Hepatocyte (in vitro differentiated cells): ENCODE measurements at regions not wholly inside any gene's neighbourhood (a gene's known extent, or its start where the extent isn't known, plus 50 kb on each side); places are given as distances from the start of the nearest gene placed in this dataset.

ENCODE experiments used
- DNase-seq: peaks from one replicate; pipeline ENCODE4 v3.0.0-alpha.2; 2016; ENCODE audit warnings: low spot score
- H2AFZ ChIP-seq: fragments of 200-600 bp; sonication (generic); 2 replicates; pipeline ENCODE4 v1.6.0; 2016; ENCODE audit warnings: antibody characterized with exemption, mild to moderate bottlenecking
- H3K27ac ChIP-seq: fragments of 200-600 bp; sonication (generic); 2 replicates; pipeline ENCODE4 v1.5.1; 2016; ENCODE audit warnings: mild to moderate bottlenecking
- H3K27me3 ChIP-seq: fragments of 200-600 bp; sonication (generic); 2 replicates; pipeline ENCODE4 v1.6.1; 2016
- H3K36me3 ChIP-seq: fragments of 200-600 bp; sonication (generic); replicated peaks from 2 replicates; pipeline ENCODE4 v1.5.1; 2016; ENCODE audit warnings: low read depth; ENCODE audit not compliant: insufficient read depth
- H3K4me1 ChIP-seq: fragments of 200-600 bp; sonication (generic); 2 replicates; pipeline ENCODE4 v1.5.1; 2016; ENCODE audit warnings: mild to moderate bottlenecking, moderate library complexity; ENCODE audit not compliant: insufficient read depth
- H3K4me2 ChIP-seq: fragments of 200-600 bp; sonication (generic); 2 replicates; pipeline ENCODE4 v1.6.0; 2016
- H3K4me3 ChIP-seq: fragments of 200-600 bp; sonication (generic); 2 replicates; pipeline ENCODE4 v1.5.1; 2016; ENCODE audit warnings: mild to moderate bottlenecking
- H3K79me2 ChIP-seq: fragments of 200-600 bp; sonication (generic); 2 replicates; pipeline ENCODE4 v1.6.0; 2017; ENCODE audit warnings: mild to moderate bottlenecking
- H3K9me2 ChIP-seq: fragments of 200-600 bp; sonication (generic); replicated peaks from 2 replicates; pipeline ENCODE4 v1.6.0; 2017; ENCODE audit warnings: mild to moderate bottlenecking; ENCODE audit not compliant: insufficient read depth
- H3K9me3 ChIP-seq: fragments of 200-600 bp; sonication (generic); 2 replicates; pipeline ENCODE4 v1.5.1; 2016; ENCODE audit warnings: low read depth, mild to moderate bottlenecking
- H4K20me1 ChIP-seq: fragments of 200-600 bp; sonication (generic); 2 replicates; pipeline ENCODE4 v1.6.0; 2016; ENCODE audit warnings: mild to moderate bottlenecking; ENCODE audit not compliant: insufficient read depth, poor library complexity, severe bottlenecking
- EZH2 ChIP-seq: fragments of 200-600 bp; sonication (generic); IDR thresholded peaks from 2 replicates; pipeline ENCODE4 v1.6.1; 2016; ENCODE audit warnings: antibody characterized with exemption, mild to moderate bottlenecking, borderline replicate concordance
- EZH2phosphoT487 ChIP-seq: fragments of 200-600 bp; sonication (generic); IDR thresholded peaks from one replicate; pipeline ENCODE4 v1.6.1; 2018; ENCODE audit warnings: antibody characterized with exemption, mild to moderate bottlenecking, low read depth, moderate library complexity; ENCODE audit not compliant: unreplicated experiment, severe bottlenecking
- WGBS: methylation state at CpG from one replicate; pipeline ENCODE4 v1.1.6; 2016; ENCODE audit warnings: low lambda C conversion rate; ENCODE audit errors: missing lambda C conversion rate; 5-methylcytosine and 5-hydroxymethylcytosine counted together
- TF ChIP-seq, protein P1 (sequence below): fragments of 200-600 bp; sonication (generic); IDR thresholded peaks from 2 replicates; pipeline ENCODE4 v1.5.1; 2016; ENCODE audit warnings: antibody characterized with exemption, mild to moderate bottlenecking; ENCODE audit not compliant: poor library complexity

DNA sequence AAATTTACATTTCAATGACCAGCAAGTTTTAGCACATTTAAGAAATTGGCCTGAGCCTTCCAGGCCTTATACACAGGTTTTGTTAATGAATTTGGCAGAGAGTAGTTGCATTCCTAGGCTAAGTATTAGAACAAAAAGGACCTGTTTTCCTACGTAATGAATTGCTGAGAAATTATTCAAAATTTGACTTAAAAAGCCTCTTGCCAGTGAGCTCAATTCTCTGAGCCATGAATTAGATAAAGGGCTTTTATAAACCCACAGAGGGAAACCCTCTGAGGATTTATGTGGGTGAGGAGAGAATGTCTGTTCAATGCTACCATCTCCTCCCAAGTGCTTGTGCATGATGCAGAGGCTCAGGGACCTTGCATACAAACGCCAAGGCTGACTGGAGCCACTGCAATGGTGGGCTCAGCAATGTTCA is 94.5 kb upstream of the PELI2 start:
- Histone ChIP-seq H3K9me3 (no peaks in the 10 kb centered on the region), H3K9me2 (no peaks in the 10 kb centered on the region), H3K79me2 (no peaks in the 10 kb centered on the region), H3K27ac (no peak overlapping the region), H2AFZ (no peak overlapping the region), H3K27me3 (no peaks in the 10 kb centered on the region), H3K36me3 (no peaks in the 10 kb centered on the region), H4K20me1 (no peaks in the 10 kb centered on the region), H3K4me2 (no peak overlapping the region), H3K4me1 (no peaks in the 10 kb centered on the region), H3K4me3 (no peak overlapping the region)
- no peak for DNase-seq
- TF ChIP-seq, protein P1, sequence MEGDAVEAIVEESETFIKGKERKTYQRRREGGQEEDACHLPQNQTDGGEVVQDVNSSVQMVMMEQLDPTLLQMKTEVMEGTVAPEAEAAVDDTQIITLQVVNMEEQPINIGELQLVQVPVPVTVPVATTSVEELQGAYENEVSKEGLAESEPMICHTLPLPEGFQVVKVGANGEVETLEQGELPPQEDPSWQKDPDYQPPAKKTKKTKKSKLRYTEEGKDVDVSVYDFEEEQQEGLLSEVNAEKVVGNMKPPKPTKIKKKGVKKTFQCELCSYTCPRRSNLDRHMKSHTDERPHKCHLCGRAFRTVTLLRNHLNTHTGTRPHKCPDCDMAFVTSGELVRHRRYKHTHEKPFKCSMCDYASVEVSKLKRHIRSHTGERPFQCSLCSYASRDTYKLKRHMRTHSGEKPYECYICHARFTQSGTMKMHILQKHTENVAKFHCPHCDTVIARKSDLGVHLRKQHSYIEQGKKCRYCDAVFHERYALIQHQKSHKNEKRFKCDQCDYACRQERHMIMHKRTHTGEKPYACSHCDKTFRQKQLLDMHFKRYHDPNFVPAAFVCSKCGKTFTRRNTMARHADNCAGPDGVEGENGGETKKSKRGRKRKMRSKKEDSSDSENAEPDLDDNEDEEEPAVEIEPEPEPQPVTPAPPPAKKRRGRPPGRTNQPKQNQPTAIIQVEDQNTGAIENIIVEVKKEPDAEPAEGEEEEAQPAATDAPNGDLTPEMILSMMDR: no peak
- no peak for TF ChIP-seq EZH2
- no peak for TF ChIP-seq EZH2phosphoT487
- WGBS: 73% methylated on average over 2 of the region's 2 CpGs

GRCh38 chr14:56025191-56025590 is 93.0 kb upstream of the PELI2 start:
- no peaks in the 10 kb centered on the region for H3K36me3 ChIP-seq
- TF ChIP-seq, protein P1: no peak
- TF ChIP-seq EZH2 (no peak), EZH2phosphoT487 (no peak)
- no peak for DNase-seq
- no peaks in the 10 kb centered on the region for H3K4me1 ChIP-seq
- H4K20me1 ChIP-seq: no peaks in the 10 kb centered on the region
- H3K79me2 ChIP-seq: no peaks in the 10 kb centered on the region
- H3K4me3 ChIP-seq: no peak overlapping the region
- no peak overlapping the region for H2AFZ ChIP-seq
- no peak overlapping the region for H3K4me2 ChIP-seq
- 71% methylated on average over 3 of the region's 3 CpGs for WGBS
- no peaks in the 10 kb centered on the region for H3K9me2 ChIP-seq
- no peak overlapping the region for H3K27ac ChIP-seq
- no peaks in the 10 kb centered on the region for H3K9me3 ChIP-seq
- no peaks in the 10 kb centered on the region for H3K27me3 ChIP-seq

DNA sequence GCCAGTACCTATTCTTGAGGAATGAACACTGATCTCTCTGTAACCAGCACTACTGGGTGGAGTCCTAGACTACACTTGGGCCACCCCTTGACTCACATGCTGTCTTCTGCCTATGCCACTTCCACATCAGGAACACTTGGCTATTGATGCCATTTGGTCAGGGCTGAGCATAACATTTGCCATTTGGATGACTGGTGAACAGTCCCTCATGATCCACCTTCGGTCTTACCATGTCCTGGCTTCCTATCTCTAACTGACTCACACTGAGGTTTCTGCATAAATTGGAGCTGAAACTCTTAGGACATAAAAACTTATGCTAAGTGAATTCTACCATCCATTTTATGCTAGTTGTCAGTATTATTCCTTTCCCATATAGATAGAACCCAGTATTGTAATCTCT is 91.7 kb upstream of the PELI2 start:
- no peak for DNase-seq
- H4K20me1 ChIP-seq: no peaks in the 10 kb centered on the region
- 67% methylated on average over 1 of the region's 1 CpG for WGBS
- H2AFZ ChIP-seq: no peak overlapping the region
- TF ChIP-seq EZH2 (no peak), EZH2phosphoT487 (no peak)
- TF ChIP-seq, protein P1: no peak
- H3K27ac ChIP-seq: no peak overlapping the region
- no peaks in the 10 kb centered on the region for H3K9me2 ChIP-seq
- H3K4me3 ChIP-seq: no peak overlapping the region
- H3K27me3 ChIP-seq: no peaks in the 10 kb centered on the region
- no peaks in the 10 kb centered on the region for H3K4me1 ChIP-seq
- H3K79me2 ChIP-seq: no peaks in the 10 kb centered on the region
- no peaks in the 10 kb centered on the region for H3K36me3 ChIP-seq
- no peak overlapping the region for H3K4me2 ChIP-seq
- H3K9me3 ChIP-seq: no peaks in the 10 kb centered on the region

- H3K27me3 ChIP-seq: no peaks in the 10 kb centered on the region
- 100% methylated on average over 1 of the region's 1 CpG for WGBS
- TF ChIP-seq, protein P1: no peak
- TF ChIP-seq EZH2 (no peak), EZH2phosphoT487 (no peak)
These were observed 90.8 kb upstream of the PELI2 start for GRCh38 chr14:56027421-56027820.

More at GRCh38 chr14:56027421-56027820, 90.8 kb upstream of the PELI2 start:
- H3K9me3 ChIP-seq: no peaks in the 10 kb centered on the region
- no peaks in the 10 kb centered on the region for H3K79me2 ChIP-seq
- DNase-seq: no peak
- H2AFZ ChIP-seq: no peak overlapping the region
- H3K4me2 ChIP-seq: no peak overlapping the region
- no peaks in the 10 kb centered on the region for H3K36me3 ChIP-seq
- no peak overlapping the region for H3K4me3 ChIP-seq
- H4K20me1 ChIP-seq: no peaks in the 10 kb centered on the region
- no peak overlapping the region for H3K27ac ChIP-seq
- H3K9me2 ChIP-seq: no peaks in the 10 kb centered on the region
- no peaks in the 10 kb centered on the region for H3K4me1 ChIP-seq
